B cell (primary cell): ENCODE measurements at regions not wholly inside any gene's neighbourhood (a gene's known extent, or its start where the extent isn't known, plus 50 kb on each side); places are given as distances from the start of the nearest gene placed in this dataset.

Source experiments
- ATAC-seq: fragments of 200-7000 bp; cut with Tn5 transposase; one replicate; pipeline ENCODE4 v1.10.0; 2021; ENCODE audit warnings: low read depth, mild to moderate bottlenecking, moderate number of reproducible peaks, moderate library complexity
- CTCF ChIA-PET: fragments of 350-600 bp; sonication (Branson Sonifier 250); formaldehyde crosslinking; loops from one replicate; lab custom pipeline; 2021; ENCODE audit warnings: antibody characterized with exemption, inconsistent platforms; lab: Charles Lee
- POLR2A ChIA-PET: fragments of 350-600 bp; sonication (Branson Sonifier 250); formaldehyde crosslinking; loops from one replicate; lab custom pipeline; 2021; ENCODE audit warnings: antibody characterized with exemption; lab: Charles Lee
- DNase-seq: peaks from one replicate; pipeline ENCODE4 v3.0.0; 2013
- H2AFZ ChIP-seq: 2 replicates; pipeline ENCODE4 v1.6.1; 2012; ENCODE audit warnings: mild to moderate bottlenecking, low read depth, low read length; ENCODE audit not compliant: insufficient read depth, poor library complexity, severe bottlenecking
- H3K27ac ChIP-seq, 2 donors: 1 replicate in 1 of 2; 2 replicates in 1 of 2; pipeline ENCODE4 v1.5.1; 2012 to 2013; ENCODE audit warnings: low read length in 2 of 2, mild to moderate bottlenecking in 2 of 2, moderate library complexity in 1 of 2
- H3K27me3 ChIP-seq, 4 experiments: fragments of 200-600 bp in 1 of 4; sonication (generic) in 1 of 4; replicated peaks in 1 of 4; 1 replicate in 2 of 4; 2 replicates in 2 of 4; pipeline versions ENCODE4 v1.6.1 to v1.7.0; 2013 to 2016; ENCODE audit warnings: low read length in 3 of 4, mild to moderate bottlenecking in 2 of 4, mixed read lengths in 1 of 4, moderate library complexity in 1 of 4; ENCODE audit not compliant: insufficient read depth in 4 of 4, control insufficient read depth in 3 of 4; ENCODE audit errors: control extremely low read depth in 1 of 4
- H3K36me3 ChIP-seq, 2 experiments: replicated peaks in 1 of 2; 1 replicate in 1 of 2; 2 replicates in 1 of 2; pipeline versions ENCODE4 v1.6.1 to v1.7.1; 2013; ENCODE audit warnings: low read length in 1 of 2; ENCODE audit not compliant: insufficient read depth in 2 of 2, control insufficient read depth in 1 of 2; ENCODE audit errors: control extremely low read depth in 1 of 2, extremely low read depth in 1 of 2
- H3K4me1 ChIP-seq, 2 donors: fragments of 200-600 bp in 1 of 2; sonication (generic) in 1 of 2; 1 replicate in 1 of 2; 2 replicates in 1 of 2; pipeline versions ENCODE4 v1.5.1 to v1.6.1; 2013 to 2017; ENCODE audit warnings: low read length in 2 of 2; ENCODE audit not compliant: control insufficient read depth in 2 of 2, insufficient read depth in 2 of 2
- H3K4me2 ChIP-seq: replicated peaks from 2 replicates; pipeline ENCODE3; 2012; ENCODE audit warnings: mild to moderate bottlenecking, low read depth, low read length; ENCODE audit not compliant: poor library complexity, severe bottlenecking
- H3K4me3 ChIP-seq, 5 experiments: fragments of 200-600 bp in 1 of 5; sonication (generic) in 1 of 5; 1 replicate in 3 of 5; 2 replicates in 2 of 5; pipeline versions ENCODE4 v1.5.1 to v1.7.0; 2011 to 2016; ENCODE audit warnings: low read length in 4 of 5, mild to moderate bottlenecking in 4 of 5, low read depth in 2 of 5, control low read depth in 1 of 5, moderate library complexity in 1 of 5; ENCODE audit not compliant: insufficient read depth in 1 of 5; ENCODE audit errors: control extremely low read depth in 1 of 5, extremely low read depth in 1 of 5
- H3K79me2 ChIP-seq: fragments of 200-600 bp; sonication (generic); one replicate; pipeline ENCODE4 v1.6.0; 2016; ENCODE audit warnings: low read length; ENCODE audit not compliant: control insufficient read depth, insufficient read depth
- H3K9ac ChIP-seq: fragments of 200-600 bp; sonication (generic); 2 replicates; pipeline ENCODE4 v1.6.1; 2017; ENCODE audit warnings: mild to moderate bottlenecking, low read length, moderate library complexity
- H3K9me3 ChIP-seq, 3 donors: one replicate each; pipeline versions ENCODE4 v1.6.1 to v1.7.1; 2013; ENCODE audit warnings: low read length in 2 of 3; ENCODE audit not compliant: control insufficient read depth in 2 of 3, insufficient read depth in 1 of 3; ENCODE audit errors: control extremely low read depth in 1 of 3
- H4K20me1 ChIP-seq: 2 replicates; pipeline ENCODE4 v1.6.0; 2012; ENCODE audit warnings: mild to moderate bottlenecking, low read length; ENCODE audit not compliant: insufficient read depth, control insufficient read depth, poor library complexity, severe bottlenecking
- H3K27ac Mint-ChIP-seq: one replicate; pipeline ENCODE4 v1.8.0; 2021; ENCODE audit warnings: mixed read lengths
- H3K27me3 Mint-ChIP-seq: one replicate; pipeline ENCODE4 v1.8.0; 2021; ENCODE audit warnings: mixed read lengths
- H3K4me1 Mint-ChIP-seq: one replicate; pipeline ENCODE4 v1.8.0; 2021; ENCODE audit warnings: mixed read lengths
- H3K4me3 Mint-ChIP-seq: one replicate; pipeline ENCODE4 v1.8.0; 2021; ENCODE audit warnings: mixed read lengths
- H3K9me3 Mint-ChIP-seq: one replicate; pipeline ENCODE4 v1.8.0; 2022; ENCODE audit warnings: mixed read lengths; ENCODE audit not compliant: insufficient read depth
- EZH2 ChIP-seq: IDR thresholded peaks from 2 replicates; pipeline ENCODE4 v1.6.1; 2012; ENCODE audit warnings: borderline replicate concordance, low read depth, mild to moderate bottlenecking, moderate library complexity, low read length; ENCODE audit not compliant: insufficient read depth, poor library complexity, severe bottlenecking
- WGBS: methylation state at CpG from one replicate; pipeline ENCODE4 v1.1.5; 2013; ENCODE audit warnings: missing lambda C conversion rate; ENCODE audit not compliant: insufficient coverage; 5-methylcytosine and 5-hydroxymethylcytosine counted together
- intact Hi-C: fragments of 100-400 bp; cut with micrococcal nuclease; formaldehyde crosslinking; loops from one replicate; pipeline ENCODE4 v1.10.0; 2022
- TF ChIP-seq, protein P1 (sequence below): fragments of 200-600 bp; IDR thresholded peaks from one replicate; pipeline ENCODE4 v1.8.0; 2022; ENCODE audit warnings: antibody characterized with exemption, mild to moderate bottlenecking

DNA sequence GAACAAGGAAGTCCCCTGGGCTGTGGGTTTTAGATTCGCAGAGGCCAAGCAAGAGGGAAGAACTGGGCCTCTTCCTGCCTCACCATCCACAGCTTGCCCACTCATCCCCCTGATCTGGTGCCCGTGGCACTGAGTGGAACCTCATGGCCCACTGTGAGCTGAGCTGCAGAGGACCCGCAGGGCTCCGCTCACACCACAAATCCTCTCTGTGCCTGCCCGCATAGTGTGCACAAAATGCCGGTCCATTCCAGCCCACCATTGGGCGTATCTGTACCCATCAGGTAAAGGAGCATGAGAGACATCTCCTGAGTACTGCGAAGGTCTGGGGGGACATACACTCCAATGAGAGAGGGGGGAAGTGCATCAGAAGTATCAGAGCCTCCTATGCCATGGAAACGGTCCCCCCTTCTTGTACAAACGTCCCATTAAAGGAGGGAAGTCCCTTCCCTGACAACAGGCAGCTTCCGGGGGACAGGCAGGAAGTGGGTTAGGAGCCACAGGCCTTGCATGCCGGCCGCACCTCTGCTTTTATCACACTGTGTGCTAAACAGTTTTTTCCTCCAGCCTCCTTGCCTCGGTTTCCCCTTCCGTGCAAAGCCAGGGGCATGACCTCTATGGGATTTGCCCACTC, 309.4 kb upstream of the DIO3 start:
- no peak overlapping the region for H3K9ac ChIP-seq
- no peaks in the 10 kb centered on the region for H3K4me1 Mint-ChIP-seq
- DNase-seq (no peak), ATAC-seq (no peak)
- H3K27ac Mint-ChIP-seq = peak overlapping the region; percentile 15
- H3K4me3 ChIP-seq = no peak overlapping the region
- no peaks in the 10 kb centered on the region for H3K4me1 ChIP-seq
- H3K27me3 Mint-ChIP-seq = no peaks in the 10 kb centered on the region
- no peaks in the 10 kb centered on the region for H3K27me3 ChIP-seq
- H3K79me2 ChIP-seq = no peaks in the 10 kb centered on the region
- CTCF ChIA-PET = no interaction called here
- intact Hi-C loops = no loop called here
- H3K4me3 Mint-ChIP-seq = no peak overlapping the region
- 56% methylated on average over 13 of the region's 15 CpGs for WGBS
- no peaks in the 10 kb centered on the region for H3K9me3 Mint-ChIP-seq
- no peaks in the 10 kb centered on the region for H4K20me1 ChIP-seq
- no peak overlapping the region for H3K27ac ChIP-seq
- POLR2A ChIA-PET = no interaction called here
- TF ChIP-seq, protein P1, sequence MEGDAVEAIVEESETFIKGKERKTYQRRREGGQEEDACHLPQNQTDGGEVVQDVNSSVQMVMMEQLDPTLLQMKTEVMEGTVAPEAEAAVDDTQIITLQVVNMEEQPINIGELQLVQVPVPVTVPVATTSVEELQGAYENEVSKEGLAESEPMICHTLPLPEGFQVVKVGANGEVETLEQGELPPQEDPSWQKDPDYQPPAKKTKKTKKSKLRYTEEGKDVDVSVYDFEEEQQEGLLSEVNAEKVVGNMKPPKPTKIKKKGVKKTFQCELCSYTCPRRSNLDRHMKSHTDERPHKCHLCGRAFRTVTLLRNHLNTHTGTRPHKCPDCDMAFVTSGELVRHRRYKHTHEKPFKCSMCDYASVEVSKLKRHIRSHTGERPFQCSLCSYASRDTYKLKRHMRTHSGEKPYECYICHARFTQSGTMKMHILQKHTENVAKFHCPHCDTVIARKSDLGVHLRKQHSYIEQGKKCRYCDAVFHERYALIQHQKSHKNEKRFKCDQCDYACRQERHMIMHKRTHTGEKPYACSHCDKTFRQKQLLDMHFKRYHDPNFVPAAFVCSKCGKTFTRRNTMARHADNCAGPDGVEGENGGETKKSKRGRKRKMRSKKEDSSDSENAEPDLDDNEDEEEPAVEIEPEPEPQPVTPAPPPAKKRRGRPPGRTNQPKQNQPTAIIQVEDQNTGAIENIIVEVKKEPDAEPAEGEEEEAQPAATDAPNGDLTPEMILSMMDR = no peak
- no peak for TF ChIP-seq EZH2
- peaks cover 0 to 35% (median 0%) of the 10 kb centered on the region in 3 donors for H3K9me3 ChIP-seq
- no peak overlapping the region for H3K4me2 ChIP-seq
- no peaks in the 10 kb centered on the region for H3K36me3 ChIP-seq
- no peak overlapping the region for H2AFZ ChIP-seq

DNA sequence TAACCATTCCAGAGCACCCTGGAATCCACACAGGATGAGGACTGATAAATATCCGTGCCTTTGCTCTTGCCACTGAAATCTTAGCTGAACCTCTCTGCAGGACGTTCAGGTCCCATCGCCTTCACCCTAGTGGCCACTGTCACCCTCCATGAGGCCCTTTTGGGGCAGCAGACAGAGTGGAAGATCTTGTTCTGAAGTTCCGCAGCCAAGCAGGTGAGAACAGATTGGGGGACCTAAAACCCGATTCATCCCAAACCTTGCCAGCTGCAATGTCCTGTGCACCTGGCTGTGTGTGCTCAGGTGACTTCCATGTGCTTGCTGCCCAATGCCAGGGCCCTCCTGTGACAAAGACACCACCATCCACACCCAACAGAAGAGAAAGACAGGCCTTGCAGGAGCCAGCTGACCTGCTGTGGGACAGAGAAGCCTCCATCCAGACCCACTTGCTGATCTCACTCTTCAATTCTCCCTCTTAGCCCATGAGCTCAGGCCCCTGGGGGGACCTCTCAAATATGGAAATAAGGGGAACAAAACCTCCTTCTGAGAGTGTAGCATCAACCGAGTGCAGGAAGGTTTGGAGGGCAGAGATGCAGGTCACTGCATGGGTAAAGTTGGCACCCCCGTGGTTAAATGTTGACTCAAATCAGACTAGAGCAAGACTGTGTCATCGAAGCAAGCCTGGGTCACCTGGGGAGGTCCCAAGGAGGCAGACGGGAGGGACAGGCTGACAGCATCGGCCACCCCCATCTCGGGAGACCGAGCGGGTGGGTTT, 308.7 kb upstream of the DIO3 start:
- no peaks in the 10 kb centered on the region for H3K27me3 ChIP-seq
- Mint-ChIP-seq H3K27ac (no peak overlapping the region), H3K4me3 (no peak overlapping the region), H3K27me3 (no peaks in the 10 kb centered on the region), H3K9me3 (no peaks in the 10 kb centered on the region), H3K4me1 (no peaks in the 10 kb centered on the region)
- H3K4me2 ChIP-seq = no peak overlapping the region
- no peaks in the 10 kb centered on the region for H3K79me2 ChIP-seq
- H3K9me3 ChIP-seq = peaks cover 0 to 28% (median 0%) of the 10 kb centered on the region in 3 donors
- H2AFZ ChIP-seq = no peak overlapping the region
- no peak overlapping the region for H3K9ac ChIP-seq
- 87% methylated on average over 13 of the region's 13 CpGs for WGBS
- H4K20me1 ChIP-seq = no peaks in the 10 kb centered on the region
- no peaks in the 10 kb centered on the region for H3K4me1 ChIP-seq
- H3K36me3 ChIP-seq = no peaks in the 10 kb centered on the region
- intact Hi-C loops = no loop called here
- H3K4me3 ChIP-seq = no peak overlapping the region
- TF ChIP-seq, protein P1 = no peak
- no peak for TF ChIP-seq EZH2
- DNase-seq (no peak), ATAC-seq (no peak)
- no peak overlapping the region for H3K27ac ChIP-seq
- CTCF ChIA-PET = no interaction called here
- POLR2A ChIA-PET = no interaction called here
